HG03469 (cell line): ENCODE measurements at regions not wholly inside any gene's neighbourhood (a gene's known extent, or its start where the extent isn't known, plus 50 kb on each side); places are given as distances from the start of the nearest gene placed in this dataset.

Experiments
- ATAC-seq: cut with Tn5 transposase; IDR thresholded peaks from one replicate; pipeline ENCODE4 v1.9.1; 2021; ENCODE audit warnings: mild to moderate bottlenecking, moderate library complexity, moderate number of reproducible peaks; ENCODE audit not compliant: unreplicated experiment

DNA sequence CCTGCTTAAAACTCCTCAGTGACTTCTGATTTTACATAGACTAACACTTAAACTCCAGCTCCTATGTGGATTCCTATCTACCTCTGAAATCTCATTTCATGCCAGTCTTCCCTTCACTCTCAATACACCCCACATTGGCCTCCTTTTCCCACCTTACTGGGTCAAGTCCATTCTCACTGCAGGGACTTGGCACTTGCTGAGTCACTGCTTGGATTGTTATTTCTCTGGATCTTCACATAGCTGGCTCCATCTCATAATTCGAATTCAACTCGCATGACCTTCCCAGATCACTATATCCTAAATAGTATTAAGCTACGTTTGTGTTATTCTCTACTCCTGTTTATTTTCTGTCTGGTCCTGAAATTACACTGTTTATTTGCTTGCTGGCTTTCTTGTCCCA, 59.6 kb upstream of the FRMD4B start:
- no peak for ATAC-seq

GRCh38 chr3:69445024-69445423, 59.1 kb upstream of the FRMD4B start:
- no peak for ATAC-seq

DNA sequence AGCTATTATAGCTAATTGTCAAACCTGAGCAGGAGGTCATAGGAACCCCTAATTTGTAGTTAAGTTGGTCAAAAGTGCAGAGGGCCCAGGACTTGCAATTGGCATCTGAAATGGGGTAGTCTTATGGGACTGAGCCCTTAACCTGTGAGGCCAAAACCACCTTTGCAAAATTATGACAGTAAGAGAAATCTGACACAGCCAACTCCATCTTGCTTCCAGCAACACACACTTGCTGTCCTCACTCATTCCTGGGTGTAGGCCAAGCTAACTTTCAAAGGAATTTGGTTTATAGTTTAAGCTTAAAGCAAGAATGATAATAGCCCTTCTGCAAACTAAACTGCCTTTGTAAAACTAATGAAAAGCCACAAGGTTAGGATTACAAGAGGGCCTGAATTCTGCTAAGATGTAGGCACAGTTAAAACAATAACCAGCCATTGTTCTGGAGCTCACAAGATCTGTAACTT, 57.6 kb upstream of the FRMD4B start:
- no peak for ATAC-seq

- ATAC-seq, result peak; percentile 47
Measured at GRCh38 chr3:69442771-69443311, 57.0 kb upstream of the FRMD4B start.

DNA sequence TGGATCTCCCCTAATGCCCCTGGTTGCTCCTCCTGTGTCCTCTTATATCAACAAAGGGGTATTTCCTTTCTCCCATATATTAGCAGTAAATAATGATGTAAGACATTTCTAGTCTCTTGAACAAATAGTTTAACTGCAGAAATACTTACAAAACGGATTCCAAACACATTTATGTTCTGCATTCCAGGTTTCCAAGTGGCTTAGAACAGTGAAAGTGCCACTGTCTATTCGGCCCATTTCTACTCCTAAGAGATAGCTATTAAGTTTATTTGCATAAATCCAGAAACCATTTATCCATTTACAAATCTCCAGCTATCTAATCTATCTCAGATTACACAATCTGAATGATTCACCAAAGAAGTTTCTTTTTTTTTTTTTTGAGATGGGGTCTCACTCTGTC, 55.8 kb upstream of the FRMD4B start:
- ATAC-seq, result no peak

DNA sequence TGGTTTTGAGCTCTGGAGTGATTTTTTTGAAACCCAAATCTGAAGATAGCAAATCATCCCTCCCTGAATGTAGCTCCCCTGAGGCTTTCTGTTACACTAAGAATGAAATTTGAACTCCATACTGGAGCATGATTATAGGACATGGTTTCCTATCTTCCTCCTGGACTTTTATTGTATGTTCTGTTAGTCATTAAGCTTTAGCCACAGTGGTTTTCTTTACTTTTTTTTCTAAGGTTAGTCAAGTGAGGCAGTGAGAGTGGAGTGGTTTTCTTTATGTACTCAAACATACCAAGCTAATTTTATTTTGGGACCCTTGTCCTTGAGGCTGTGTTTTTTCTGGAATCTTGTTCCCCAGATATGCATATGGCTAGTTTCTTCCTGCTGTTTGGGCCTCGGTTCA, 55.2 kb upstream of the FRMD4B start:
- no peak for ATAC-seq

DNA sequence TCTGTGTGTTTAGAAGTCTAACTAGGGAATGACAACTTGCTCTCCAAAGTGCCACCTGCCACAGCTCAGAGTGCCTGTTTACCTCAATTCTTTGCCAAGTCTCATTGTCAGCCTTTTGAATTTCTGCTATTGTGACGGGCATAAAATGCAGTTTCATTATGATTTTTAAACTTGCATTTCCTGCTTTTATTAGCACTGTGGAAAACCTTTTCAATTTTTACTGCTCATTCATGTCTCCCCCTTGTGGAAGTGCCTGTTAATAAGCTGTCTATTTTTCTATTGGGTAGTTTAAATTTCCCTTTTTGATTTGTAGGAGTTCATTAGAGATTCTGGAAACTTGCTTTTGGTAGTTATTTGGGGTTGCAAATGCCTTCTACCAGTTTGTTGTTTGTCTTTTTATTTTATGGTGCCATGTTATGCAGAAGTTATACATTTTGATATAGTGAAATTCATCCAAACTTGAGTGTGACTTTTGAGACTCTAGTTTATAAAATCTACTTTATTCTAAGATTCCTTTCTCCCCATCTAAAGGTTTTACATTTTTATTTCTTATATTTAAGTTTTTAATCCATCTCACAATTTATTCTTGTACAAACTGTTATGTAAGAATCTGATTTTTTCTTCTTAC, 53.9 kb upstream of the FRMD4B start:
- no peak for ATAC-seq

- ATAC-seq, result no peak
Measured at GRCh38 chr3:69438476-69438875, 52.6 kb upstream of the FRMD4B start.

DNA sequence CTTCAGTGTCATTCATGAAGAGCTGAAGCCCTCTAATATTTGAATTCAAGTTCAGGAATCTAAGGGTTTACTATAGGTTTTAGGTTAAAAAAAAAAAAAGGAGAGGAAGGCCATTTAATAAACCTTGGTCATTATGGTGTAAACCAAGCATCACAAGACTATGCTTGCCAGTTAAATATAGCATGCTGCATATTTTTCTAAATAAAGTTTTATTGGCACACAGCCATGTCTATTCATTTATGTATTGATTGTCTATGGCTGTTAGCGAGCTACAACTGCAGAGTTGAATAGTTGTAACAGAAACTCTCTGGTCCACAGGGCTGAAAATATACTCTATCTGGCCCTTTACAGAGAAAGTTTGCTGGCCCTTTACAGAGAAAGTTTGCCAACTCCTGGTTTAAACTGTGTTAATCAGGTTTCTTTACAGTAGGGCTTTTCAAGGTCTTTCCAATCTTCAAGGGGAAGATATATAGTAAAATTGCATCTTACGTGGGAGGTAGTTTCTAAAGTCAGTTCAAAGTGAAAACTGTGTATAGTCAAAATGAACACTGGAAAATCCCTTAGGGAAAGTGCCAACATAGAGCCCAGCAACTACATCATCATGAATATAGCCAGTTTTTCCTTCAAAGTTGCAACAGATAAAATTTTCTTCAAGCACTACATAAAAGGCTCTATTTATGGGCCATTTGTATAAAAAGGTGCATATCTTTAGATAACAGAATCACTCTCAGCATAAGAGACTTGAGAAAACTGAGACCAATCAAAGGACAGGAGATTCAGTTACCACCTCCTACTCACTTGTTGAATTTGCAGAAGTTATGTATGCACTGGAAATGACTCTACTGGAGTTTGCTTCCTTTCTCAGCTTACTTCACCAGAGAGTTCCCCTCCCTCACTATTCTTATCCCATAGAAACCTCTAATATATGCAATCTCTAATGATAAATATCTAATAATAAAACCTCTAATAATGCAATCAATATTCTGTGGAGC, 49.7 kb upstream of the FRMD4B start:
- ATAC-seq, result peak; percentile 56
